GM12892 (cell line): ENCODE measurements at regions not wholly inside any gene's neighbourhood (a gene's known extent, or its start where the extent isn't known, plus 50 kb on each side); places are given as distances from the start of the nearest gene placed in this dataset.
A peak's percentile ranks its signal among the peaks of the same experiment; 100 is the strongest.

Experiments used
- DNase-seq: peaks from one replicate; pipeline ENCODE4 v3.0.0; 2011; ENCODE audit not compliant: insufficient read length
- FAIRE-seq: peaks from 2 replicates; lab custom pipeline; 2011; peaks lifted over from hg19 to GRCh38; lab: Jason Lieb, UNC
- POLR2A ChIP-seq: IDR thresholded peaks from 2 replicates; pipeline ENCODE4 v1.6.1; 2011; ENCODE audit warnings: low read depth, low read length, control low read depth
- POLR2AphosphoS5 ChIP-seq: IDR thresholded peaks from 2 replicates; pipeline ENCODE4 v1.6.1; 2011; ENCODE audit warnings: low read depth, low read length, control low read depth
- TAF1 ChIP-seq: IDR thresholded peaks from 2 replicates; pipeline ENCODE4 v1.6.1; 2011; ENCODE audit warnings: low read depth, mild to moderate bottlenecking, control low read depth, low read length, borderline replicate concordance

DNA sequence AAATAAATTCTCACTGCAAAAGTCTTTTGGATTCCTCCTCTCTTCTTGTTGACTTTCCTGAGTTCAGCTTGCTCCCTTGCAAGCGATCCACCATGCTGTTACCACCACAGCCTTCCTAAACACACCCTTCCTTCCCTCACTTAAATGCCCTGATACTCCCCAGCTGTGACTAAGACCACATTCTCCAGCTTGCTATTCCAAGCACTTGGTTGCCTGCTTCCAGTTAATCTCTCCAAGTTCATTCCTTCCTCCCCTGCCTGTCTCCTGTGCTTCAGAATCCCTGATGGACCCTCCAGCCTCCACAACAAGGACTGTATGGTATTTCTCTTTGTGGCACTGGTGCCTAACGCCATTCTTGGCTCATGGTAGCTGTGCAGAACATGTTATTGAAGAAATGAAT, 603.9 kb upstream of the CADM1 start:
- no peak for DNase-seq
- TF ChIP-seq POLR2A = no peak
- no peak for FAIRE-seq

- DNase-seq (no peak), FAIRE-seq (no peak)
- no peak for TF ChIP-seq TAF1
- no peak for TF ChIP-seq POLR2AphosphoS5
- no peak for TF ChIP-seq POLR2A
These were observed 603.0 kb upstream of the CADM1 start for GRCh38 chr11:116107229-116107628.

DNA sequence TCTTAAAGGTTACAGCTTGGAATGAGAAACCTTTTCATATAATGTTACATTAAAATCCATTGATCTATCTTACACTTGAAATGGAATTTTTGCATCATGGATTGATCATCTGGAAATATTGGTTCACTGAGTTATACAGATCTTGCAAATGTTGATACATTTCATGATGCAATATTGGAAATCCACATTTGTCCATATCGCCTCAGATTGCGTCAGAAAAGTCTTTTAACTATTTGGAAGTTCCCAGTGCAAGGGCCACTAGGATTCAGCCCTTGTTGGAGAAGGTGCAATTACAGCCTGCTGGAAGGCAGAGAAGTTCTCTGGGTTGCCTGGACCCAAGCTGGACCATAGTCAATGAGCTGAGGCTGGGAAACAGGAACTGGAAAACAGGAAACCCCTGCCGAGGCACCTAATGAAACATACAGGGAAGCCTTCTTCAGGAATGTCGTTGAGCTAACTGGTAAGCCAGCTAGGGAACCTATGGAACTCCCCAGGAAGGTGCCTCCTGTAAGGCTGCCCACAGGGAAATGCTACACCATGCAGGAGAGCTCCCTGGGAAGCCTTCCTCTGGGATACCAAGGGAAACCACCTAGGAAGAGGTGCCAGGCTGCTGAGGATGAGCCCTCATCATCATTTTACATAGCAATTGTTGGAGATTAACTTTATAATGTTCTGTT, 600.4 kb upstream of the CADM1 start:
- TF ChIP-seq POLR2A (no peak), TAF1 (no peak), POLR2AphosphoS5 (no peak)
- no peak for FAIRE-seq
- no peak for DNase-seq

GRCh38 chr11:116101902-116102301, 597.7 kb upstream of the CADM1 start:
- FAIRE-seq (no peak), DNase-seq (no peak)
- TF ChIP-seq TAF1 (no peak), POLR2A (no peak), POLR2AphosphoS5 (no peak)

- no peak for DNase-seq
- FAIRE-seq = no peak
- TF ChIP-seq POLR2AphosphoS5 (no peak), TAF1 (no peak), POLR2A (no peak)
These were observed 595.8 kb upstream of the CADM1 start for GRCh38 chr11:116100016-116100415.

DNA sequence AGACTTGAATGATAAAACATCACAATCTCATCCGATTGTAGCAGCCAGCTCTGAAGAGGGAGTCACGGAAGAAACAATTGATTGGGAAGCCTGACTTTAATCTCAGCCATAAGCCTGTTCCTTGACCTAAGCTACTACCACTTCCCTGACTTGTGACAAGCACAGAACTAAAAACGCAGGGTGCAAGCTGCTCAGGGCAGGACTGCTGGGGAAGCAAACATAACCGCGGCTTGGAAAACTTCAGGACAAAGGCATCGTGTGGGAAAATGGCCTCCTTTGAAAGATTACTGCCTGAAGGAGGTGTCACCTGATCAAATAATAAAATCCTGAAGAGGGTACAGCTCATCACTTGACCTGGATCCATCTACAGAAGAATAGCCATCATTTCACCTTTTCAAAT, 595.3 kb upstream of the CADM1 start:
- TF ChIP-seq POLR2A = no peak
- TF ChIP-seq TAF1 = no peak
- TF ChIP-seq POLR2AphosphoS5 = no peak
- no peak for FAIRE-seq
- no peak for DNase-seq

- DNase-seq = no peak
- FAIRE-seq = no peak
These were observed 592.2 kb upstream of the CADM1 start for GRCh38 chr11:116096272-116096995.

DNA sequence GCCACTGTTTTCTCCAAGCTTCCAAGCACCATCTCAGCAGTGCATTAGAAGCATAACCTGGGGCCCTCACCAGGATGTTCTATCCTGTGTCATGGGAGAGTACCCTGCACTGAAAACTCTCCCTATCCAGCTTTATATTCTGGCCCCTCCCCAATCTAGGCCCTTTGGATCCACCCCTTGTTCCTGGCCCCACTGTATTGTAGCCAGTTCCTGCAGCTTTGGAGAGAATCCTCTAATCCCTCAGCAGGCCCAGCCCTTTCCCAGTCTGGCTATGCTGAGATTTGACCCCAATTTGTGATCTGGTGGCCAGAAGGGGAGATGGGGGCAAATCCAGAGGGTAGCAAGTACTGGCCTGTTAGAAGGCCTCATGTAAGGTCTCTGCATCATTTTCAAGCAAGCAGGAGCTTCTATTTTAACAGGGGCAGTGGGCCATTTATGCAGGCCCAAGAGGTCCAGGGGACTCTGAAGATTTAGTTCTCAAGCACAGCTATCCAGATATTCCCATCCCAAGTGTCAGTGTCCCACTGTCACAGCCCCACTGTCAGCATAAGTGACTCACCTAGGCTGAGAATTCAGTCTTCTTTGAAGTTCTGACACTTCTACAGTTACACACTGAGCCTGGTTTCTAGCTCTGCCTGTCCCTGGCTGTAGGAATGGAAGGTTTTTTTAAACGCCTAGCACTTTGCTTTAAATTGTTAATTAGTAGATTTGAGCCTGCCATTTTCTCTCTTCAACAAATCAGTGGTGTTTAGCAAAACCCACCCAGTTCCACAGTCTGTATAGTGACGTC, 589.5 kb upstream of the CADM1 start:
- DNase-seq (no peak), FAIRE-seq (peak; percentile 30)
- no peak for TF ChIP-seq TAF1
- no peak for TF ChIP-seq POLR2A
- TF ChIP-seq POLR2AphosphoS5 = no peak

More at GRCh38 chr11:116096272-116096995, 592.2 kb upstream of the CADM1 start:
- TF ChIP-seq POLR2A (no peak), POLR2AphosphoS5 (no peak), TAF1 (no peak)

- FAIRE-seq (no peak), DNase-seq (no peak)
- TF ChIP-seq TAF1 (no peak), POLR2A (no peak), POLR2AphosphoS5 (no peak)
These were observed 588.9 kb upstream of the CADM1 start for GRCh38 chr11:116093065-116093464.

DNA sequence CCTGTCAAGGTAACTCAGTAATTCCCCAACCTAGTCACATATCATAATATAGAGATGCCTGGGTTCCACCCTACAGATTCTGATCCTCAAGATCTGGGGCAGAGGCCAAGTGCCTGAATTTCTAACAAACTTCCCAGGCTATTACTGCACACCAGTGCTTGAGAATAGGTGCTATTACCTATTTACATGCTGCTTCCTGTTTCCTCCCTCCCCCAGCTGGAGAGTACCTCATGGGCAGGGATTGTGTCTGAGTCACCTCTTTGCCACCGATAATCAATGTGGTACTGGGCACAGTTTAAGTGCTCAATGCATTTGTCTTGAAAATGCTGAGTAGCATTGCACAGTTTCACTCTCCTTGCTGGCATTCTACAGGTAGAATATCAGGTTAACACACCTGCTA, 582.2 kb upstream of the CADM1 start:
- peak; percentile 95 for FAIRE-seq
- TF ChIP-seq TAF1 = no peak
- TF ChIP-seq POLR2AphosphoS5 = no peak
- TF ChIP-seq POLR2A = no peak
- no peak for DNase-seq

GRCh38 chr11:116085031-116085635, 580.9 kb upstream of the CADM1 start:
- DNase-seq (no peak), FAIRE-seq (no peak)
- TF ChIP-seq POLR2A (no peak), POLR2AphosphoS5 (no peak), TAF1 (no peak)
